GM20431 (cell line): ENCODE measurements at regions not wholly inside any gene's neighbourhood (a gene's known extent, or its start where the extent isn't known, plus 50 kb on each side); places are given as distances from the start of the nearest gene placed in this dataset.
"Not testable (repeated sequence)": the region's sequence is repeated elsewhere in the genome, so short reads cannot be mapped to it uniquely, and the experiment has no call there.

Source experiments
- in situ Hi-C: fragments of 300-500 bp; cut with MseI, MboI; formaldehyde crosslinking; loops from one replicate; pipeline ENCODE4 v1.15.0; 2020; ENCODE audit warnings: low sequenced_read_pairs; ENCODE audit not compliant: unreplicated experiment

DNA sequence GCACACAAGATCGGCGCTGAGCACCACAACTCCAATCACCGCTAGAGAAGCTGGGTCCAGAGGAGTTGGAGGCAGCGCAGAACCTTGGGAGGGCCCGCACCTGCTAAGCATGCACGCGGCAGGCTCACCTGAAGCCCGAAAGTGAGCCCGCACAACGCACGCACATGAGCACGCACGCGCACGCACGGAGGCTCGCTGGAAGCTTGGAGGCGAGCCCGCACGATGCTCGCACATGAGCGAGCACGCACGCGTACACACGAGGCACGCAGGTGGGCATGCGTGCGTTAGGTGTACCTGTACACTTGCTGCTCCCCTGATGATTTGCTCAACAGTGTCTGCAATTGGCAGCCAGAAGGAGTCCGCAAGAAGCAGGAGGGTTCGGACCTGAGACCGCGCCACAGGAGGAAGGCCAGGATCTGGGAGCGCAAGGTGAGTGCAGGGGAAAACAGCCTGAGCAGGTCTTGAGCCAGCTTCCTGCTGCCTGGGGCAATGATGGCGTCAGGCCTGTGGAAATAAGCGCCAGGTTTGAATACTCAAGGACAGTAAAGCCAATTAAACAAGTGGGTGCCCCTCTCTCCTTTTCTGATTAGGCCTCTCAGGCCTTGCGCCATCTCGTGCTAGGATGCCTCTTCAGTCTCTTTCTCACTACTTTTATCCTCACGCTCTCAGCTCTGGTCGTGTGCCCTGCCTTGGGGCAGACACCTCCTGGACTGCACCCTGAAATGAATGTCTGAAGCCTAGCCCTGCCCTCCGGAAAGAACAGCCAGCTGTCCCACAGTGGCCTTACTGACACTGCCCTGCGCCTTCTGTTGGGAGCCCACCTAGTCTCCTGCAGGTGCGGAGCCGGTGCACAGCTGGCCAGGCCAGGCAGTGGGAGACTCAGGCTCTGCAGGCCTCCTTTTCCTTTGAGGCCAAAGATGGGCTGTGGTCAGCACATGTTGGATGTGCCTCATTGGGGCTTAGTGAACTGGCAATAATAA is 340.4 kb downstream of the CDC5L start:
- in situ Hi-C loops: no loop called here

DNA sequence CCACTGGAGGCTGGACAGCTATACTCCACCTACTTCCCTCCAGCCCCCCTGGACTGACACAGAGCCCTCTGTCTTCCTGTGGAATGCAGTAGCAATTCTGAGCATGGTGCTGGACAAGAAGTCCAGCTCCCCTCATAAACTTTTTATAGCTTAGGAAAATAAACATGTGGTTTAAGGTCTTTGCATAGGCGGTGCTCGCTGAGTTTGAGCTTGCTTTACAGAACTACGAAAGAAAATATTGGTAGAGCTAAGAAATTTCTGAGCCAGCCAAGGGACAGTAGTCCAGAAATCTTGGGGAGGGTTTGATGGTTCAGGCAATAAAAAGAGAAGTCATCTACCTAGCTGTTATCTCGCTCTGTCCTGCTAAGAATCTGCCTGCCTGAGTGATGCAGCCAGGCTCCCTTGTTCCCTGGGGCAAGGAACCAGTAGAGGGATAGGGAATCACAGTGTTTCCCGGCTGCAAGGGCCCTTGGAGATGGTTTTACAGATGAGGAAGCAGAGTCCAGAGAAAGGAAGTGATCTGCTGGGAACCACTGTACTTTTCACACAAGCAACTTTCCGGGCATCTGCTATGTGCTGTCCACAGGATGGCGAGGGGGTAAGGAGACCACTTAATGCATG is 343.4 kb downstream of the CDC5L start:
- in situ Hi-C loops: no loop called here

DNA sequence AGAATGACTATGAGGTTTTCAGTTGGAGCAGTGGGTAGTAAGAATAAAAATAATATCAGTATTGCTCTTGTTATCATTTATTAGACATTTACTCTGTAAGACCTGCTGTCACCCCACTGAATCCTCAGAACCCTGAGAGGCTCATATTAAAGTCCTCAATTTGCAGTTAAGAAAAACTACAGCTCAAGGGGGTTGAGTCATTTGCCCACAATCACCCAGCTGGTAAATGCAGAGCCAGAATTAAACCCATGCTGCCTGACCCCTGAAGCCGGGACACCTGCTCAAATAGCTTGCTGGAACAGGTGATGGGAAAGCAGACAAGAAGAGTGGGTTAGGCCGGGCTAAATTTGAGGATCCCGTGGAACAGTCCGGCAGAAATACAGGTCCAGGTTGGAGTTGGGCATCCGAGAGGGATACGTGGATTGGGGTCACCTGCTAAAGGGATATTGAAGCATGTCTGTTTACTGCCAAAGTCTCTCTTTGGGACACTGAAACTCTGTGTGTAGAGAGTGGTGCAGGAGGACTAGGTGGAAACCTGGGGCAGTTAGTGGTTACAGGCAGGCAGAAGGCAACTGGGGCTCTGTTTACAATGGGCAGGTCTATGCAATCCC is 344.1 kb downstream of the CDC5L start:
- in situ Hi-C loops: no loop called here

- in situ Hi-C loops: no loop called here
Measured at GRCh38 chr6:44732243-44732642, 344.7 kb downstream of the CDC5L start.

- in situ Hi-C loops: no loop called here
Measured at GRCh38 chr6:44733126-44733525, 345.6 kb downstream of the CDC5L start.

DNA sequence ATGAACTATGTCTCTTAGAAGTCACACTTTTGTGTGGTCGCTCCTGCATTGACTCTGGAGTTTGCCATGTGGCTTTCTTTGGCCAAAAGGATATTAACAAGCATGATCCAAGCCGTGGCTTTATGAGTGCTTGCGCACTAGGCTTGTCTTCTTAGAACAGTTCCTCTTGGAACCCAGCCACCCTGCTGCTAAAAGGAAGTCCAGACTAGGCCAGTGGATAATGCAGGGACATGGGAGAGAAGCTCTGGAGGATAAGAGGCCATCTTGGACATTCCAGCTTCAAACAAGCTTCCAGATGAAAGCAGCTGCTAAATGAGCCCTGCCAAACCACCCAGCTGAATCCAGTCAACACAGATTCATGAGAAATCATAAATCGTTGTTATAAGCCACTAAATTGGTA is 346.4 kb downstream of the CDC5L start:
- in situ Hi-C loops: no loop called here

GRCh38 chr6:44734886-44735629 is 347.6 kb downstream of the CDC5L start:
- in situ Hi-C loops: no loop called here

GRCh38 chr6:44735630-44735963 is 348.1 kb downstream of the CDC5L start:
- in situ Hi-C loops: no loop called here

DNA sequence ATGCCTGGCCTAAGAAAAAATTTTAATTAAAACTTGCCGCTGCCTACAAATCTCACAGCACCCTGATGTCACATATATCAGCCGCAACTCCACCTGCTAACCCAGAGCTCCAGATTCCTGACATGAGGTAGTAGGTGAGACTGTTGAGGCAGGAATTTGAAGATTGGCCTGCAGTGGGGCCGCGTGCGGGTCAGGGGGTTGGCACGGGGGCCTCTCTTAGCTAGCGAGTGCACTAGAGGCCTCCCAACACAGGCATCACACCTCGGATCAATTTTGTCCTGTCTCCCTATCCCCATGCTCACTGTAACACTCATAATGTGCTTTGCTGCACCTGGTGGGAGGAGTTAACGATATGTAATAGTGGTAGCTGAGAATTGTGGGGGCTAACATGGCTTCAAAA is 349.8 kb downstream of the CDC5L start:
- in situ Hi-C loops: no loop called here

DNA sequence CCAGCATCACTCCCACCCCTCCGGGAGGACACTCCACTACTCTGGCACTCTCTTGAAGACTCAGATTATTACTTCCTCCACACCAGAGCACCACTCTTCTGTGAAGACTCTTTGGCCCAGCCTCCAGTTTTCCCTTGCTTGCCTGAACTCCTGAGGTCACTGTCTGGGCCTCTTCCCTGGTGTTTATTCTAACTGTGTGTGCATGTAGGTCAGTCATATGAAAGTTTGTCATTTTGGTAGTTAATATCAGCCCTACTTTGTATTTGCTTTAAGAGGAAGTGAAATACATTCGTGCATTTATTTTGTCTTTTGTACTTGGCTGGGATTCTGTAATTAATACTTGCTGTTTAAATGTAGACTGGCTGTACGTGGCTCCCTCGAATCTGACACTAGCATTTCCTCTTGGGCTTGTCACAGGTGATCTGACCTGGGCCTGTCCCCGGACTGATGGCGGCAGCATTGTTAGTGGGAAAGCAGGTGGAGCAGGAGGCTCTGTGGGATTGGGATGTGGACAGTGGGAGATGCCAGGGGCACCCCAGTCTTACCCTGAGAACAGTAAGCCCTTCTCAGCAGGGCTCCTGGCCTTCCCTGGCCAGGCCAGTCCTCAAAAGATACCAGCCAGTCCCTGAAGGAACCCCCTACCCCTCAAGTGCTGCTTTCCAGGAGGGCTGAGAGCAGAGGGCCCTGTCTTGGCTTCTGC is 350.5 kb downstream of the CDC5L start:
- in situ Hi-C loops: no loop called here

- in situ Hi-C loops: no loop called here
Measured at GRCh38 chr6:44738601-44739146, 351.2 kb downstream of the CDC5L start.

DNA sequence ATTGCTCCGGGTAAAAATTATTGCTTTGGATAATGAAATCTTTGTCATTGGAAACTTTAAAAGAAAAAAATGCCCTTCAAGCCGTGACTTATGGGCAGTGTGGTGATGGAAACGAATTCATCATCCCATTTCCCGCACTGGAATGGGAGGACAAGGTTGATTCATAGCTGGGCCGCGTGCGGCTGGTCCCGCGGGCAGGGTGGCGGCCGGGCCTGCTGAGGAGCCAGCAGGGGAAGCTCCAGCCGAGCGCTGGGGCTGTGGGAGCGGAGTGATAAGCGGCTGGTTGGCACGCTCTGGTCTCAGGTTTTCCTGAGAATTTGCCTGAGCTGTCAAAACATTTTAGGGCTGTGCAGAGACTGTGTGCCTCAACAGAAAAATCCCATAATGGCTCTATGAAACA is 351.7 kb downstream of the CDC5L start:
- in situ Hi-C loops: no loop called here

- in situ Hi-C loops: no loop called here
Measured at GRCh38 chr6:44740566-44741120, 353.1 kb downstream of the CDC5L start.

DNA sequence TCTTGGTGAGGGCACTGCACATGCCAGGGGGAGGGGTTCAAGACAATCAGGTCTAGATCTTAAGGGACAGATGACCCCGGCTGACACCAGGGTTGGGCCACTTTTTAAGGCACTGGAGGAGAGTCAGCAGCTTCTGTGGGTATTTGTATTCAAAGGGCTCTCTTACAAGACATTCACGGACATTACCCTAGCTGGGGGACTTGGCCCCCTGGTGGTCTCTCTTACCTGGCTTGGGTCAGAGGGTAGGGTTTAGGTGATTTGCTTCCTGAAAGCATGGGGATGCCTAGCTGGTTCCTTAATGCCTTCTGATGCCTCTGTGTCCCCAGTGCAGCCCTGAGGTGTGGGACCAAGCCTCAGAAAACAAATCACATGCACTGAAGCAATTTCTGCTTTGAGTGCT is 354.7 kb downstream of the CDC5L start:
- in situ Hi-C loops: no loop called here

GRCh38 chr6:44742828-44743372 is 355.4 kb downstream of the CDC5L start:
- in situ Hi-C loops: no loop called here

DNA sequence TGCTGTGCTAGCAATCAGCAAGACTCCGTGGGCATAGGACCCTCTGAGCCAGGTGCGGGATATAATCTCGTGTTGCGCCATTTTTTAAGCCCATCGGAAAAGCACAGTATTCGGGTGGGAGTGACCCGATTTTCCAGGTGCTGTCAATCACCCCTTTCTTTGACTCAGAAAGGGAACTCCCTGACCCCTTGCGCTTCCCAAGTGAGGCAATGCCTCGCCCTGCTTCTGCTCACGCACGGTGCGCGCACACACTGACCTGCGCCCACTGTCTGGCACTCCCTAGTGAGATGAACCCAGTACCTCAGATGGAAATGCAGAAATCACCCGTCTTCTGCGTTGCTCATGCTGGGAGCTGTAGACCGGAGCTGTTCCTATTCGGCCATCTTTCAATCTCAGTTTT is 372.6 kb downstream of the CDC5L start:
- in situ Hi-C loops: not testable (repeated sequence)

DNA sequence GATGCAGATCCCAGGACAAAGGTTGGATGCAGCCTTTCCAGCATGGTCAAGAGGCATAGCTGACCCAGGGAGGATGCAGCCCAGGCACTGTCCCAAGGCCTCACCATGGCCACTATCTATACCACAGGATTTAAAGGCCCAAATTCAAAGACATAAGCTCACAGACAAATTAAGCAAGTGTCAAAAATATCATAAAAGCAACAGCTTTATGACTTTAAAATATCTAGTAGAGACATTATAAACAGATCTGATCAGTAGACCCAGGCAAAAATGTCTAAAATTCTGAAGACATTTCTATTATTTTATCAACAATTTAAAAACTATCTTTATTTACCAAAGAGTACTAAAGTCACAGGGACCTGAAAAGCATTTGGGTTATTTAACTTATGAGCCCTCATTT is 373.5 kb downstream of the CDC5L start:
- in situ Hi-C loops: no loop called here

DNA sequence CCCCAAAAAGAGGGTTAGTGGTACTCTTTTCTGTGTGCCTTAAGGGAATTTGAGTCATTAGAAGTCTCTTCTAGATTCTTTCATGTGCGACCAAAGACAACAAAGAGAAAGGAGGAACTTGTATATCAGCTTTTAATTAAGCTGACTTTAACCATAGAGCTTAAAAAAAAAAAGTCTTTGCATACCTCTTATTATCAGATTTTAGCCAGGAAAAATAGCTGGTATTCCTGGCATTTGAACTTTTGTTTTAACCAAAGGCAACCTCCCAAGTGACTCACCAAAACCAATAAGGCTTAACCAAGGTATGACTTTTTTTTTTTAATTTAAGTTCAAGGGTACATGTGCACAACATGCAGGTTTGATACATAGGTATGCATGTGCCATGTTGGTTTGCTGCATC is 375.0 kb downstream of the CDC5L start:
- in situ Hi-C loops: no loop called here
